GM23248 (cell line): ENCODE measurements at regions not wholly inside any gene's neighbourhood (a gene's known extent, or its start where the extent isn't known, plus 50 kb on each side); places are given as distances from the start of the nearest gene placed in this dataset.

Source experiments
- DNase-seq: peaks from one replicate; pipeline ENCODE4 v3.0.0-alpha.2; 2015
- H2AFZ ChIP-seq: fragments of 200-600 bp; sonication (generic); 2 replicates; pipeline ENCODE4 v1.6.1; 2016; ENCODE audit warnings: antibody characterized with exemption
- H3F3A ChIP-seq: fragments of 200-600 bp; sonication (generic); 2 replicates; pipeline ENCODE4 v1.6.1; 2016; ENCODE audit warnings: mild to moderate bottlenecking, antibody characterized with exemption, mixed run types; ENCODE audit not compliant: insufficient read depth
- H3K27ac ChIP-seq: fragments of 200-600 bp; sonication (generic); 2 replicates; pipeline ENCODE4 v1.5.1; 2016; ENCODE audit warnings: mild to moderate bottlenecking
- H3K27me3 ChIP-seq: fragments of 200-600 bp; sonication (generic); replicated peaks from 2 replicates; pipeline ENCODE4 v1.6.1; 2016; ENCODE audit warnings: mild to moderate bottlenecking; ENCODE audit not compliant: insufficient read depth
- H3K36me3 ChIP-seq: fragments of 200-600 bp; sonication (generic); 2 replicates; pipeline ENCODE4 v1.6.1; 2016; ENCODE audit warnings: low read depth, mild to moderate bottlenecking
- H3K4me1 ChIP-seq: fragments of 200-600 bp; sonication (generic); 2 replicates; pipeline ENCODE4 v1.6.1; 2016; ENCODE audit warnings: mild to moderate bottlenecking; ENCODE audit not compliant: insufficient read depth
- H3K4me2 ChIP-seq: fragments of 200-600 bp; sonication (generic); one replicate; pipeline ENCODE4 v1.6.1; 2016; ENCODE audit warnings: mild to moderate bottlenecking; ENCODE audit not compliant: unreplicated experiment
- H3K4me3 ChIP-seq: fragments of 200-600 bp; sonication (generic); 2 replicates; pipeline ENCODE4 v1.5.1; 2016; ENCODE audit warnings: mild to moderate bottlenecking
- H3K79me2 ChIP-seq: fragments of 200-600 bp; sonication (generic); 2 replicates; pipeline ENCODE4 v1.6.1; 2016; ENCODE audit warnings: mild to moderate bottlenecking; ENCODE audit not compliant: insufficient read depth
- H3K9ac ChIP-seq: fragments of 200-600 bp; sonication (generic); 2 replicates; pipeline ENCODE4 v1.6.1; 2016; ENCODE audit warnings: mild to moderate bottlenecking
- H3K9me2 ChIP-seq: fragments of 200-600 bp; sonication (generic); 2 replicates; pipeline ENCODE4 v1.6.1; 2016; ENCODE audit warnings: mixed run types, mild to moderate bottlenecking, moderate library complexity; ENCODE audit not compliant: insufficient read depth
- H3K9me3 ChIP-seq: fragments of 200-600 bp; sonication (generic); one replicate; pipeline ENCODE4 v1.6.1; 2017; ENCODE audit warnings: low read depth
- H4K20me1 ChIP-seq: fragments of 200-600 bp; sonication (generic); 2 replicates; pipeline ENCODE4 v1.6.0; 2016; ENCODE audit not compliant: insufficient read depth
- EZH2 ChIP-seq: fragments of 200-600 bp; sonication (generic); IDR thresholded peaks from 2 replicates; pipeline ENCODE4 v1.6.1; 2018; ENCODE audit warnings: antibody characterized with exemption, mild to moderate bottlenecking; ENCODE audit not compliant: insufficient read depth, poor library complexity, severe bottlenecking
- EZH2phosphoT487 ChIP-seq: fragments of 200-600 bp; sonication (generic); IDR thresholded peaks from 2 replicates; pipeline ENCODE4 v1.6.1; 2018; ENCODE audit warnings: antibody characterized with exemption, moderate library complexity, mild to moderate bottlenecking, low read depth; ENCODE audit not compliant: insufficient read depth
- WGBS, 2 experiments: methylation state at CpG; one replicate each; pipeline ENCODE4 v1.1.6; 2015 to 2017; ENCODE audit warnings: low lambda C conversion rate in 2 of 2, low coverage in 1 of 2; ENCODE audit errors: missing lambda C conversion rate in 2 of 2; 5-methylcytosine and 5-hydroxymethylcytosine counted together
- in situ Hi-C: fragments of 300-500 bp; cut with MboI; formaldehyde crosslinking; loops from 2 replicates; pipeline ENCODE4 v1.15.0; 2020

- Histone ChIP-seq H3K9me3 (peaks cover 3% of the 10 kb centered on the region), H2AFZ (no peak overlapping the region), H3K9me2 (no peaks in the 10 kb centered on the region), H3K79me2 (no peaks in the 10 kb centered on the region), H4K20me1 (no peaks in the 10 kb centered on the region), H3F3A (peaks cover 8% of the 10 kb centered on the region), H3K4me1 (peaks cover 26% of the 10 kb centered on the region), H3K27me3 (no peaks in the 10 kb centered on the region), H3K4me3 (no peak overlapping the region), H3K27ac (no peak overlapping the region), H3K9ac (no peak overlapping the region), H3K36me3 (no peaks in the 10 kb centered on the region), H3K4me2 (no peak overlapping the region)
- 71 to 72% methylated on average over 1 of the region's 1 CpG for WGBS, 2 experiments
- no peak for TF ChIP-seq EZH2phosphoT487
- TF ChIP-seq EZH2 = no peak
- in situ Hi-C loops = no loop called here
- peak; percentile 35 for DNase-seq
These were observed 966.6 kb upstream of the SLC35B3 start for GRCh38 chr6:9401960-9402359.

GRCh38 chr6:9399916-9400315, 964.6 kb upstream of the SLC35B3 start:
- no peaks in the 10 kb centered on the region for H3K27me3 ChIP-seq

GRCh38 chr6:9398767-9399373, 963.5 kb upstream of the SLC35B3 start:
- Histone ChIP-seq H4K20me1 (no peaks in the 10 kb centered on the region), H3K9ac (no peak overlapping the region), H3K9me3 (peaks cover 3% of the 10 kb centered on the region), H3K9me2 (no peaks in the 10 kb centered on the region), H3K27ac (no peak overlapping the region), H3F3A (peaks cover 8% of the 10 kb centered on the region), H3K4me2 (no peak overlapping the region), H3K79me2 (no peaks in the 10 kb centered on the region), H3K4me1 (peaks cover 8% of the 10 kb centered on the region; the same call in 1 of the 2 replicates), H2AFZ (no peak overlapping the region), H3K27me3 (no peaks in the 10 kb centered on the region), H3K36me3 (no peaks in the 10 kb centered on the region), H3K4me3 (no peak overlapping the region)
- DNase-seq = no peak
- WGBS, 2 experiments = 76% methylated on average over 23 to 42 of the region's 42 CpGs
- TF ChIP-seq EZH2 = no peak
- no peak for TF ChIP-seq EZH2phosphoT487
- in situ Hi-C loops = no loop called here

More at GRCh38 chr6:9399916-9400315, 964.6 kb upstream of the SLC35B3 start:
- Histone ChIP-seq H3K9me3 (peaks cover 3% of the 10 kb centered on the region), H3K4me3 (no peak overlapping the region), H3F3A (peaks cover 8% of the 10 kb centered on the region), H4K20me1 (no peaks in the 10 kb centered on the region), H3K4me1 (peaks cover 15% of the 10 kb centered on the region), H3K27ac (no peak overlapping the region), H2AFZ (no peak overlapping the region), H3K79me2 (no peaks in the 10 kb centered on the region), H3K9me2 (no peaks in the 10 kb centered on the region), H3K36me3 (no peaks in the 10 kb centered on the region), H3K9ac (no peak overlapping the region), H3K4me2 (no peak overlapping the region)
- DNase-seq = no peak
- TF ChIP-seq EZH2phosphoT487 = no peak
- no peak for TF ChIP-seq EZH2
- in situ Hi-C loops = no loop called here
- WGBS, 2 experiments = 95 to 97% methylated on average over 5 of the region's 5 CpGs

GRCh38 chr6:9398071-9398766, 962.9 kb upstream of the SLC35B3 start:
- TF ChIP-seq EZH2 (no peak), EZH2phosphoT487 (no peak)
- no peak overlapping the region for H3K9ac ChIP-seq
- no peak overlapping the region for H2AFZ ChIP-seq
- H3K27me3 ChIP-seq = no peaks in the 10 kb centered on the region
- 93 to 94% methylated on average over 15 of the region's 15 CpGs for WGBS, 2 experiments
- DNase-seq = no peak
- H3K4me2 ChIP-seq = no peak overlapping the region
- no peaks in the 10 kb centered on the region for H3K9me2 ChIP-seq
- H3F3A ChIP-seq = peaks cover 8% of the 10 kb centered on the region
- in situ Hi-C loops = no loop called here
- H3K9me3 ChIP-seq = peaks cover 3% of the 10 kb centered on the region
- H3K36me3 ChIP-seq = no peaks in the 10 kb centered on the region
- H3K4me1 ChIP-seq = peaks cover 8% of the 10 kb centered on the region; the same call in 1 of the 2 replicates
- no peaks in the 10 kb centered on the region for H3K79me2 ChIP-seq
- no peak overlapping the region for H3K27ac ChIP-seq
- no peaks in the 10 kb centered on the region for H4K20me1 ChIP-seq
- H3K4me3 ChIP-seq = no peak overlapping the region
